Erythroblast (primary cell): ENCODE measurements at regions not wholly inside any gene's neighbourhood (a gene's known extent, or its start where the extent isn't known, plus 50 kb on each side); places are given as distances from the start of the nearest gene placed in this dataset.

ENCODE experiments used
- GATA1 ChIP-seq: IDR thresholded peaks from 2 replicates; pipeline ENCODE4 v1.6.1; 2011; ENCODE audit warnings: low read depth, mild to moderate bottlenecking, control low read depth, low read length, moderate library complexity
- POLR2A ChIP-seq: IDR thresholded peaks from 2 replicates; pipeline ENCODE4 v1.6.1; 2011; ENCODE audit warnings: mild to moderate bottlenecking, low read length

DNA sequence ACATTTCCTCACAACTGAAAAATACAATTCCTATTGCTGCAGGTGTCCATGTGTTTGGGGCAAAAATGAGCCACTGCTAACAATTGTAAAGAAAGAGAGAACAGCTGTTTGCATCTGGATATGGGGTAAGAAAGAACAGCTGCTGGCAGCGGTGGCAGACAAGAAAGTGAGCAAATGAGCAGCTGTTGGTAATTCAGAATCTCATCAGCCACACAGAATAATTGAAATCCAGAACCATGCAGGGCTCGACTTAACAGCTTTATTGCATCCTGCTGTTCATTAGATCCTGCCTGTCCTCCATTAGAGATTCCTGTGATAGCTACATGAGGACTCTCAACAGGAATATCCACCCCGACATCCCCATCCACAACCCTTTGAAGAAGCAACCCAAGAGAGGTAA lies 62.5 kb upstream of the TSPAN8 start:
- TF ChIP-seq POLR2A (no peak), GATA1 (no peak)
